GM12874 (cell line): ENCODE measurements at regions not wholly inside any gene's neighbourhood (a gene's known extent, or its start where the extent isn't known, plus 50 kb on each side); places are given as distances from the start of the nearest gene placed in this dataset.

Experiments
- TF ChIP-seq, protein P1 (sequence below): IDR thresholded peaks from 2 replicates; pipeline ENCODE4 v1.5.1; 2011; ENCODE audit warnings: low read depth, mild to moderate bottlenecking, control low read depth, low read length, moderate library complexity; ENCODE audit not compliant: insufficient read depth

DNA sequence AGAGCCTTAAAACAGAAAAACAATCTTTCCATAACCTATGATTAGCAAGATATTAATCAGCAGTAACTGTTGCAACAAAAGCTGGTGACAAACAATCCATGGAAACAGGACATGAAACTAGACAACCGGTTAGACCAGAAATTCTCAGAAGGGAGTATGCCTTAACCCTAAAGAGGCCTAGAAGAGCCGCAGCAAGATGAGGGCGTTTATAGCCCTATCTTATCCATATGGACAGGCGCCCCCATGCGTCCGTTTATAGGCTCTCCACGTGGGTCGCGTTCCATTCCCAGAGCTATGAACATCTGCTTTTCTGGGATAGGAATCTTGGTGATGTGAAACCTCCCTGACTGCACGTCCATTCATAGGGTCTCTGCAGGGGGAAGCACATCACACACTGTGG is 1662.7 kb upstream of the PABPC4L start:
- TF ChIP-seq, protein P1, sequence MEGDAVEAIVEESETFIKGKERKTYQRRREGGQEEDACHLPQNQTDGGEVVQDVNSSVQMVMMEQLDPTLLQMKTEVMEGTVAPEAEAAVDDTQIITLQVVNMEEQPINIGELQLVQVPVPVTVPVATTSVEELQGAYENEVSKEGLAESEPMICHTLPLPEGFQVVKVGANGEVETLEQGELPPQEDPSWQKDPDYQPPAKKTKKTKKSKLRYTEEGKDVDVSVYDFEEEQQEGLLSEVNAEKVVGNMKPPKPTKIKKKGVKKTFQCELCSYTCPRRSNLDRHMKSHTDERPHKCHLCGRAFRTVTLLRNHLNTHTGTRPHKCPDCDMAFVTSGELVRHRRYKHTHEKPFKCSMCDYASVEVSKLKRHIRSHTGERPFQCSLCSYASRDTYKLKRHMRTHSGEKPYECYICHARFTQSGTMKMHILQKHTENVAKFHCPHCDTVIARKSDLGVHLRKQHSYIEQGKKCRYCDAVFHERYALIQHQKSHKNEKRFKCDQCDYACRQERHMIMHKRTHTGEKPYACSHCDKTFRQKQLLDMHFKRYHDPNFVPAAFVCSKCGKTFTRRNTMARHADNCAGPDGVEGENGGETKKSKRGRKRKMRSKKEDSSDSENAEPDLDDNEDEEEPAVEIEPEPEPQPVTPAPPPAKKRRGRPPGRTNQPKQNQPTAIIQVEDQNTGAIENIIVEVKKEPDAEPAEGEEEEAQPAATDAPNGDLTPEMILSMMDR: 0 out of 2 replicates have a peak, but pooled peaks have one; percentile 24

DNA sequence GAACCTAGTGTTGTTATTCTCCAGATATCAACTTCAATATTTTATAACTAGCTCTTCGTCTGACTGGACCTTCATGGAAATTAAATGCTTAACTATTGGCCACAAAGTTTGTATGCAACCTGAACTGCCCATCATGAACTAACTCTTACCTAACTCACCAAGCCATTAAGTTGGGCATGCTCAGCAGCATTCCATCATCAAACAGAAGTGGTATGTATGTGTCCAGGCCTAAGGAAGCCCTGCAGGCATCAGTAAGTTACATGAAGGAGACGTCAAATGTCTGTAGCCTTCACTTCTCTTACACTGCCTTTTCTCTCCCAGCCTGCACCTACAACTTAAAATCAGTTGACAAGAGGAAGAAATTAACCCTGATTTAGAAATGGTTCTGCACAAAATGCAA is 1639.2 kb upstream of the PABPC4L start:
- TF ChIP-seq, protein P1: no peak

DNA sequence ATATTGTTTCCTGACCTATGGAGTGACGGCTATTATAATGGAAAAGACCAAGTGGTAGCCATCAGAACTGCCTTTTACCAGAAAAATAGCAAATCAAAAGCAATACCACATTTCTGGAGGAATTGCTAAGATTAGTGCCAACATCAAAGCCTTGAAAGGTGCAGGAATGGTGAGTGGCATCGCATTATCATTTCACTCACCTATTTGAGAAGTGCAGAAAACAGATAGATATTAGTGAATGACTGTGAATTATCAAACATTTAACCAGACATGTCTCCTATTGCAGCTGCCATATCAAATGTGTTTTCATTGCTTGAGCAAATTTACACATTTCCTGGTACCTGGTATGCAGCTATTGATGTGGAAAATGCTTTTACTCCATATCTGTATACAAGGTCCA is 1638.1 kb upstream of the PABPC4L start:
- TF ChIP-seq, protein P1: no peak

DNA sequence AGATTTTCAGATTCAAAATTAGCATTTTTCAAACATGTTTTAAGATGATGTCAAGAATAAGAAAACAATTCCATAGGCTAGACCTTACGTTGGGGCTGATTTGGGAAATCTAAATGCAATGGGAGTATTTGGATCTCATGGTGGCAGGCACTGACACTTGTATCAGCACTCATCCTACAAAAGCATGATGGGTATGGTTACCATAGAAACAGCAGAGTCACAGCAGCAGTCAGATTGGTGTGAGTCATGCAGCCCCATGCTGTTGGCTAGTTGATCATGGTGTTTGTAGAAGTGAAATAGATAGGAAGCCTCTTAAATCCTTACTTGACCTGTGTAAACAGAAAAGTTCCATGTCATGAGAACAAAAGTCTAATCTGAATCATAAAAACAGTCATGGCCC is 1637.3 kb upstream of the PABPC4L start:
- TF ChIP-seq, protein P1: no peak

DNA sequence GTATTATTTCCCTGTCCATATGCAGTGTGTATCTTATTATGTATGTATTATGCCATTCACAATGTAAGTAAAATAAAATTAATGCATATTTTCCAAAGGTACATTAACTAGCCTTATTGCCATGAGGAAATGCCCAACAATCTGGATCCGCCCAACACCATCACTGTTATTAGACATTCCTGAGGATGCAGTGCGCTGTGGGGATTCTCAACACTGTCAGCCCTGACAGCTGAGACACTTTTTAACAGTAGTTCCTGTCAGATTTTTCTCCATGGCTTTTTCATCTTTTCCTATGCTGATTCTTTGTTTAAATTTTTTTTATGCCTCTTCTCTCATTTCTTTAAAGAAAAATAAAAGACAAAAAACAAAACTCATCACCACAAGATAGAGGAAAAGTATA is 1632.9 kb upstream of the PABPC4L start:
- TF ChIP-seq, protein P1: no peak

DNA sequence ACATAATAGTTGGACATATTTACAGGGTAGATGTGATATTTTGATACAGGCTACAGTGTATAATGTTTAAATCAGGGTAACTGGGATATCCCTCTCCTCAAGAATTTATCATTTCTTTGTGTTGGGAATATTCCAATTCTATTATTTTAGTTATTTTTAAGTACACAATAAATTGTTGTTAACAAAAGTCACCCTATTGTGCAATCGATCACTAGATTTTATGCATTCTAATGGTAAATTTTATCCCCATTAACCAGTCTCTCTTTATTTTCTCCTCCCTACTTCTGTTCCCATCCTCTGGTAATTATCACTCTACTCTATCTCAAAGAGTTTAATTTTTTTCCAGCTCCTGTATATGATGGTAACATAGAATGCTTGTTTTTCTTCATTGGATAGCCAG is 1631.9 kb upstream of the PABPC4L start:
- TF ChIP-seq, protein P1: no peak

DNA sequence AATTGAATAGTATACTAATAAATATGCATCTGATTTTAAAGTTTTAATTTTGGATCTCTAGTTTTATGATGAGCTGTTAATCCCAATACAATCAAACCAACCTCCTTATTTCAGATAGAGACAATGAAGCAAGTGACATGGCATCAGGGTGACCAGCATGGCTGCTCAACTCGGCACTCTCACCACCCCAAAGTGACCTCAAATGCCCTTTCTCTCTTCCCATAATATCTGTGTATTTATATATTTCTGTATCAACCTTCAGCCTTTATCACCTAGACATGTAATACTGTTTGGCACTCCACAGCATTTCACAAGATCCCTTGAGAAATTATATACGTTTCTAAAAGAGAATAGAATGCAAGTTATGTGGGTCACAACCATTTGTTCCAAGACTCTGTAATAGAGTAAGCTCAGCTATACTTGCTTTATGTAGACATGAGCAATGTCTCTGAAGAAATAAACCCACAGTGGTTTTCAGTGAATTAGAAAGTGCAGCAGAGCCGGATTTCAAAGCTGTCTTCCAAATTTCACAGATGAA is 1623.2 kb upstream of the PABPC4L start:
- TF ChIP-seq, protein P1: no peak

DNA sequence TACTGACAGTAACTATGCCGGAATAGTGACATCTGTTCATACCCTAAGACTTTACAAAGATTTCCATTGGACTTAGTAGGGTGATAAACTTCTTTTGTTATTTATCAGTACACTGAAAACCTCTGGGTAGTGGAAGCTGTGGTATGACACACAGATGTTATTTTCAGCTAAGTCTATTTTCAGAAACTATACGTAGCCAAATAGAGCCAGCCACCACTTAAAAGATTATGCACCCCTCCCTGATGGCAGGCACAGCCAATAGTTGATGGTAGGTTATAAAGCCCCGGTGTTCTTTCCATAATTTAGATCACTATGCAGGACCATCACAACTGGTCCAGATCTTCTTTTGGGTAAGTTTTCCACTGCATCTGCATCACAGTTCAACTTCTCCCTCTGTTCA is 1603.2 kb upstream of the PABPC4L start:
- TF ChIP-seq, protein P1: no peak
